ENCODE measurements at regions not wholly inside any gene's neighbourhood (a gene's known extent, or its start where the extent isn't known, plus 50 kb on each side); places are given as distances from the start of the nearest gene placed in this dataset.

GRCh38 chr10:118907051-118907450 lies 122.5 kb upstream of the NANOS1 start:
- TF ChIP-seq POLR2A (IDR thresholded peaks at IDR 0.05): no peak
- no peak for TF ChIP-seq CTCF (IDR thresholded peaks at IDR 0.05)
